Trophoblast cell (in vitro differentiated cells and primary cell): ENCODE measurements at regions not wholly inside any gene's neighbourhood (a gene's known extent, or its start where the extent isn't known, plus 50 kb on each side); places are given as distances from the start of the nearest gene placed in this dataset.

Source experiments
- DNase-seq, 2 donors: peaks; one replicate each; pipeline ENCODE4 v3.0.0-alpha.2; 2016
- H2AFZ ChIP-seq: 2 replicates; pipeline ENCODE4 v1.6.1; 2013; ENCODE audit warnings: low read length, moderate library complexity, mild to moderate bottlenecking; ENCODE audit not compliant: insufficient read depth, poor library complexity
- H2AK5ac ChIP-seq: 2 replicates; pipeline ENCODE4 v1.6.1; 2013; ENCODE audit warnings: mild to moderate bottlenecking, low read length
- H2BK120ac ChIP-seq: 2 replicates; pipeline ENCODE4 v1.6.1; 2013; ENCODE audit warnings: low read length, mild to moderate bottlenecking, moderate library complexity; ENCODE audit not compliant: insufficient read depth, poor library complexity
- H2BK12ac ChIP-seq: 2 replicates; pipeline ENCODE4 v1.6.1; 2013; ENCODE audit warnings: mild to moderate bottlenecking, low read length, moderate library complexity
- H2BK5ac ChIP-seq: 2 replicates; pipeline ENCODE4 v1.6.1; 2013; ENCODE audit warnings: low read length, low read depth, moderate library complexity, mild to moderate bottlenecking; ENCODE audit not compliant: poor library complexity
- H3K14ac ChIP-seq: 2 replicates; pipeline ENCODE4 v1.6.1; 2013; ENCODE audit warnings: mild to moderate bottlenecking, low read length
- H3K18ac ChIP-seq: 2 replicates; pipeline ENCODE4 v1.6.1; 2013; ENCODE audit warnings: mild to moderate bottlenecking, low read length
- H3K23ac ChIP-seq: 2 replicates; pipeline ENCODE4 v1.6.1; 2013; ENCODE audit warnings: low read length
- H3K27ac ChIP-seq: 2 replicates; pipeline ENCODE4 v1.5.1; 2013; ENCODE audit warnings: low read depth, mild to moderate bottlenecking, inconsistent platforms, low read length, moderate library complexity
- H3K27me3 ChIP-seq: 2 replicates; pipeline ENCODE4 v1.6.1; 2013; ENCODE audit warnings: inconsistent platforms, mild to moderate bottlenecking, low read length, moderate library complexity; ENCODE audit not compliant: insufficient read depth
- H3K36me3 ChIP-seq, 2 experiments: 1 replicate in 1 of 2; 2 replicates in 1 of 2; pipeline ENCODE4 v1.6.1; 2013; ENCODE audit warnings: low read length in 2 of 2, mild to moderate bottlenecking in 2 of 2, moderate library complexity in 1 of 2; ENCODE audit not compliant: insufficient read depth in 2 of 2, control insufficient read depth in 1 of 2
- H3K4ac ChIP-seq: 2 replicates; pipeline ENCODE4 v1.6.1; 2013; ENCODE audit warnings: low read depth, mild to moderate bottlenecking, low read length, moderate library complexity
- H3K4me1 ChIP-seq, 2 experiments: 1 replicate in 1 of 2; 2 replicates in 1 of 2; pipeline ENCODE4 v1.6.1; 2013; ENCODE audit warnings: low read length in 2 of 2, mild to moderate bottlenecking in 2 of 2, moderate library complexity in 1 of 2; ENCODE audit not compliant: insufficient read depth in 2 of 2, control insufficient read depth in 1 of 2
- H3K4me2 ChIP-seq: 2 replicates; pipeline ENCODE4 v1.6.1; 2013; ENCODE audit warnings: inconsistent platforms, mild to moderate bottlenecking, low read length, moderate library complexity
- H3K4me3 ChIP-seq: 2 replicates; pipeline ENCODE4 v1.5.1; 2013; ENCODE audit warnings: mild to moderate bottlenecking, low read depth, low read length, inconsistent platforms
- H3K79me1 ChIP-seq: one replicate; pipeline ENCODE4 v1.6.1; 2013; ENCODE audit warnings: low read length
- H3K79me2 ChIP-seq: 2 replicates; pipeline ENCODE4 v1.6.1; 2013; ENCODE audit warnings: low read length, mild to moderate bottlenecking; ENCODE audit not compliant: control insufficient read depth, insufficient read depth, poor library complexity
- H3K9ac ChIP-seq: 2 replicates; pipeline ENCODE4 v1.6.1; 2013; ENCODE audit warnings: mild to moderate bottlenecking, low read length
- H3K9me3 ChIP-seq: 2 replicates; pipeline ENCODE4 v1.6.1; 2013; ENCODE audit warnings: low read depth, mild to moderate bottlenecking, control low read depth, inconsistent platforms, low read length; ENCODE audit not compliant: insufficient read depth
- H4K12ac ChIP-seq: 2 replicates; pipeline ENCODE4 v1.6.1; 2013; ENCODE audit warnings: low read depth, mild to moderate bottlenecking, low read length, moderate library complexity
- H4K8ac ChIP-seq: 2 replicates; pipeline ENCODE4 v1.6.1; 2013; ENCODE audit warnings: low read depth, mild to moderate bottlenecking, low read length, moderate library complexity
- H4K91ac ChIP-seq: one replicate; pipeline ENCODE4 v1.6.1; 2013; ENCODE audit warnings: low read depth, mild to moderate bottlenecking, low read length, moderate library complexity
- WGBS: extraction: QIAGEN DNeasy Blood & Tissue Kit; methylation state at CpG from one replicate; pipeline ENCODE4 v1.1.7; 2013; ENCODE audit warnings: missing lambda C conversion rate; ENCODE audit not compliant: insufficient read length, insufficient coverage; ENCODE audit errors: extremely low coverage; 5-methylcytosine and 5-hydroxymethylcytosine counted together

GRCh38 chr10:109037978-109038377 is 885.3 kb downstream of the XPNPEP1 start:
- Histone ChIP-seq H3K18ac (no peak overlapping the region), H2BK120ac (no peak overlapping the region), H3K9me3 (peaks cover 3% of the 10 kb centered on the region), H3K14ac (no peak overlapping the region), H4K12ac (no peak overlapping the region), H2AK5ac (no peak overlapping the region), H2BK5ac (no peak overlapping the region), H3K4me1 (no peaks in the 10 kb centered on the region), H2BK12ac (no peak overlapping the region), H3K9ac (no peak overlapping the region), H3K4me2 (no peak overlapping the region), H3K79me1 (no peaks in the 10 kb centered on the region), H3K27me3 (no peaks in the 10 kb centered on the region), H4K8ac (no peak overlapping the region), H2AFZ (no peak overlapping the region), H3K27ac (no peak overlapping the region), H3K23ac (no peak overlapping the region), H3K36me3 (peaks cover 0 to 2% of the 10 kb centered on the region in 2 experiments), H3K79me2 (no peaks in the 10 kb centered on the region), H4K91ac (no peak overlapping the region), H3K4me3 (no peak overlapping the region), H3K4ac (no peak overlapping the region)
- no peak for DNase-seq
- WGBS = no CpG with 5 or more reads among the region's 4 CpGs

- no peak overlapping the region for H4K12ac ChIP-seq
- H3K27ac ChIP-seq = no peak overlapping the region
- no peak overlapping the region for H3K14ac ChIP-seq
- no peak overlapping the region for H3K18ac ChIP-seq
- no peaks in the 10 kb centered on the region for H3K36me3 ChIP-seq
- no peak overlapping the region for H3K9ac ChIP-seq
- H3K4ac ChIP-seq = no peak overlapping the region
- H2BK5ac ChIP-seq = no peak overlapping the region
- H2BK120ac ChIP-seq = no peak overlapping the region
- no peak for DNase-seq
- H3K4me1 ChIP-seq = no peaks in the 10 kb centered on the region
- H3K4me2 ChIP-seq = no peak overlapping the region
- WGBS = no CpG with 5 or more reads among the region's 4 CpGs
- H3K79me1 ChIP-seq = no peaks in the 10 kb centered on the region
- H2AFZ ChIP-seq = no peak overlapping the region
- no peak overlapping the region for H4K8ac ChIP-seq
- no peak overlapping the region for H2AK5ac ChIP-seq
- H3K79me2 ChIP-seq = no peaks in the 10 kb centered on the region
- no peak overlapping the region for H3K4me3 ChIP-seq
- no peak overlapping the region for H3K23ac ChIP-seq
- H2BK12ac ChIP-seq = no peak overlapping the region
- no peaks in the 10 kb centered on the region for H3K27me3 ChIP-seq
- H3K9me3 ChIP-seq = no peaks in the 10 kb centered on the region
- no peak overlapping the region for H4K91ac ChIP-seq
These were observed 892.6 kb downstream of the XPNPEP1 start for GRCh38 chr10:109030581-109031210.

GRCh38 chr10:109029870-109030269 is 893.4 kb downstream of the XPNPEP1 start:
- Histone ChIP-seq H4K8ac (no peak overlapping the region), H3K79me2 (no peaks in the 10 kb centered on the region), H3K14ac (no peak overlapping the region), H3K18ac (no peak overlapping the region), H3K9me3 (no peaks in the 10 kb centered on the region), H3K79me1 (no peaks in the 10 kb centered on the region), H3K27me3 (no peaks in the 10 kb centered on the region), H2BK12ac (no peak overlapping the region), H2AK5ac (no peak overlapping the region), H3K9ac (no peak overlapping the region), H3K4me3 (no peak overlapping the region), H3K27ac (no peak overlapping the region), H3K23ac (no peak overlapping the region), H4K91ac (no peak overlapping the region), H3K4ac (no peak overlapping the region), H2AFZ (no peak overlapping the region), H4K12ac (no peak overlapping the region), H2BK120ac (no peak overlapping the region), H3K4me1 (no peaks in the 10 kb centered on the region), H3K4me2 (no peak overlapping the region), H3K36me3 (no peaks in the 10 kb centered on the region), H2BK5ac (no peak overlapping the region)
- WGBS = no CpG with 5 or more reads among the region's 4 CpGs
- no peak for DNase-seq

- DNase-seq = no peak
- Histone ChIP-seq H2BK5ac (no peak overlapping the region), H3K79me2 (no peaks in the 10 kb centered on the region), H3K27ac (no peak overlapping the region), H3K4me2 (no peak overlapping the region), H3K36me3 (no peaks in the 10 kb centered on the region), H2AK5ac (no peak overlapping the region), H4K12ac (no peak overlapping the region), H2BK120ac (no peak overlapping the region), H3K9ac (no peak overlapping the region), H3K9me3 (no peaks in the 10 kb centered on the region), H3K79me1 (no peaks in the 10 kb centered on the region), H3K18ac (no peak overlapping the region), H3K4me1 (no peaks in the 10 kb centered on the region), H2AFZ (no peak overlapping the region), H2BK12ac (no peak overlapping the region), H3K27me3 (no peaks in the 10 kb centered on the region), H3K23ac (no peak overlapping the region), H3K4me3 (no peak overlapping the region), H4K8ac (no peak overlapping the region), H3K14ac (no peak overlapping the region), H3K4ac (no peak overlapping the region), H4K91ac (no peak overlapping the region)
- WGBS = no CpG with 5 or more reads among the region's 1 CpG
These were observed 895.7 kb downstream of the XPNPEP1 start for GRCh38 chr10:109027534-109028185.
